GM21447 (cell line): ENCODE measurements at regions not wholly inside any gene's neighbourhood (a gene's known extent, or its start where the extent isn't known, plus 50 kb on each side); places are given as distances from the start of the nearest gene placed in this dataset.
"Not testable (repeated sequence)": the region's sequence is repeated elsewhere in the genome, so short reads cannot be mapped to it uniquely, and the experiment has no call there.

ENCODE experiments used
- ATAC-seq: cut with Tn5 transposase; IDR thresholded peaks from one replicate; pipeline ENCODE4 v1.9.1; 2021; ENCODE audit not compliant: unreplicated experiment

DNA sequence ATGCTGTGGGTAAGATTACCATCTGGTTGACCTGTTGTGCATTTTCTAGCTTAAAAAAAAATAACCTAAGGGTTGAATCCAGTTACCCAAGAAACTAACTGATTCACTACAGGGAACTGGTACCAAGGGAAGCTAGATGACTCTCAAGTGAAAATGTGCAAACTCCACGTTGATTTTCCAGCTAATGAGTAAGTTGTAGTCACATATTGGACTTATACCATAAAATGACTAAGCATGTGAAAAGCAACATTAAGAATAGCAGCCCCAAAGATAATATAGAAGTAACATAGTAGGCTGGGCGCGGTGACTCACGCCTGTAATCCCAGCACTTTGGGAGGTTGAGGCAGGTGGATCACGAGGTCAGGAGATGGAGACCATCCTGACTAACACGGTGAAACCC, 270.9 kb downstream of the SPRY1 start:
- ATAC-seq: no peak

DNA sequence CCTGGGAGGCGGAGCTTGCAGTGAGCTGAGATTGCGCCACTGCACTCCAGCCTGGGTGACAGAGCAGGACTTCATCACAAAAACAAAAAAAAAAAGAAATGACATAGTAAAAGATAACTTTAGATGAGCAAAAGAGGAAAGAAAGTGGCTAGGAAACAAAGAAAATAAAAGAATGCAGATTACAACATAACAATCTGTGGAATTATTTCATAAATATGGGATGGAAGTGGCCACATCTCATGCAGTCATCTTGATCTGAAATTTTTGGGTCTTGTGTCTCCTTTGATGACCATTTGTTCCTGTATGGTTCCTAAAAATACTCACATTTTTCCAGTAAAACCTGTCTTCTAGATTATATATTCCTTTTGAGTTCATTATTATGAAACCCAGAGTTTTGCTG, 271.4 kb downstream of the SPRY1 start:
- no peak for ATAC-seq

DNA sequence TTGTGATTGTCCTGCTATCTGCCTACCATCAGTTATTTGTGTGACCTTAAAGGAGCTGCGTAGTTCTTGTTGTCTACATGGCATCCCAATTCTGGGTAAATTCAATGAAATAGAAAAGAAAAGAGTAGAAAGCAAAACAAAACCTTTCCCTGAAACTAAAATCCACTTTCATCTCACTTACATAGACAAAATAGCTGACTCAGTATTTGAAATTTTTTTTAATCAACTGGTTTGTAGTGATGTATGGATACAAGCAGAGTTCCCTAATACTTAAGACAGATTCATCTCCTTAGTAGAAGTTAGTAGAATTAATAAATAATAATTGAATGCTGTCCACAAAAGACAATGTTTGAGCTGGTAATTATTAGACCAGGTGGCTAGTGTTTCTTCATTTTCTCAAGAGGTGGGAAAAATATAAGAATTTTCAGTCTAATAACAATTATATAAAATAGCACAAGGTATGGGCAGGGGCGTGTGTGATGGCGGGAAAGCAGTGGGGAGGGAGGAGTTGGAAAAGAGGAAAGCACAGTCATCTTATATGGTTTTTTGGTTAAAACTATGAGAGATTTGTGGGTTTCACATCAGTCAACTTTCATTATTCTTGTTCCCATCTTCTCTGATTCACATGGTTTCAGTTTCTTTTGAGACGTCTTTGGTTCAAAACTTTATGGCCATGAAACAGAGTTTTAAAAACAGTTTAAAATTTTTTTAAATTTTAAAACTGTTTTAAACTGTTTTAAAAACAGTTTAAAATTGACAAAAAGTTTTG, 275.2 kb downstream of the SPRY1 start:
- ATAC-seq: peak; percentile 98

DNA sequence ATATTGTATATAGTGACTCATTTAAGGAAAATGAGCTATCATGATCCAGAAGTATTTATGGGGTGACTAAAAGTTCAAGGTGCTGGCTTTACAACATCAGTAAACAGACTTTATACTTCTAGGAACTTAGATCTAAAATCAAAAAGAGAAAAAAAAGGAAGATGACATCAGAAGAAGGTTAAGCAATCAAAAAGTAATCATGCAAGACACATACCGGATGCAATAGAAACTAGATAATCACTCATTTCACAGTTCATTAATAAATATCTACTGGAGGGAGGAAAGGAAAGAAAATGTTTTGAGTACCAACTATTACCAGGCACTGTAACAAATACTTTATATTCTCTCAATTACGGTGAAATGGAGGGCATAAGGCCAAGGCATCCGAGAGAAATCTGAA, 276.4 kb downstream of the SPRY1 start:
- ATAC-seq: no peak

DNA sequence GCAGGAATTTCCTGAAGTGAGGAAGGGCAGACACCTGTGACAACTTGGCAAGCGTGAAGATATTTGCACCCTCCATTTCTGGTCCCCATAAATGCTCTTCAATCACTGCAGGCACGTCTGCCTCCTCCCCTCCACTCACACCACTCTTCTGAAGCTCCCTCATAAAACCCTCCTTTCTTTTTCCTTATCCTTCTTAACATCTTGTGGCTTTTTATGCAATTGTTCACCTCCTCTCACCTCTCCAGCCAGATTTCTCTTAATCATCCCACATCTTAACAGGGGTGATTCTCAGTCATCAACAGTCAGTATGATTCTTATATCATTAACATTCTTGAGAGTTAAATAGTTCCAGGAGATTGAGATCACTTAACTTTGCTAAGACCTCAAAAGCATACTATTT, 277.4 kb downstream of the SPRY1 start:
- no peak for ATAC-seq

DNA sequence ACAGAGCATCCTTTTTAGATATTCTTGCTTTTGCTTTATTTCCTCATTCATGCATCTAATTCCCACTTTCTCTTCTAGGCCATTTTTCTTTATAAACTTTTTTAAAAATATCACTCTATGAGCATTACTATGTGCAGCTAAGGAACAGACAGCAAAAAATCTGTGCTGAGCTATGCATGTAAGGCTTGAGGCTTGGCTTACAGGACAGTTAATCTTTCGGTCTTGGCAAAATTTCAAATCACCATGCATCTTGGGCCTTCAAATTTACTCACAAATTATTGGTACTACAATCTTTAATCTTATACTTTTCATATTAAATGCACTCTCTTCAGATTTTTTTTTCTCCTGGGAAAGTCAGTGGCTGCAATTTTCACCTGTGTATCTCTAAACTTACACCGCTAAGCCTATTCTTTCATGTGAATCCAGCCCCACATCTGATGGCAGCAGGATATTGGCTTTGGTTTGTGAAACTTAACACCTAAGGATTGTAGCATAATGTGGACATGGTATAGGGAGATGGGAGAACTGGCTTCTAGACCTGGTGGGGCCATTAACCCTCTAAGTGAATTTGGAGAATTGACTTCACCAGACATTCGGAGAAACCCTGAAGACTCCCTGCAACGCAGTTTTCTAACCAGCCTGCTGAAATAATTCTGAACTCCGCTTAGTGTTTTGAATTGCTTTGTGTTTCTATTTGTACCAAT, 278.3 kb downstream of the SPRY1 start:
- no peak for ATAC-seq

DNA sequence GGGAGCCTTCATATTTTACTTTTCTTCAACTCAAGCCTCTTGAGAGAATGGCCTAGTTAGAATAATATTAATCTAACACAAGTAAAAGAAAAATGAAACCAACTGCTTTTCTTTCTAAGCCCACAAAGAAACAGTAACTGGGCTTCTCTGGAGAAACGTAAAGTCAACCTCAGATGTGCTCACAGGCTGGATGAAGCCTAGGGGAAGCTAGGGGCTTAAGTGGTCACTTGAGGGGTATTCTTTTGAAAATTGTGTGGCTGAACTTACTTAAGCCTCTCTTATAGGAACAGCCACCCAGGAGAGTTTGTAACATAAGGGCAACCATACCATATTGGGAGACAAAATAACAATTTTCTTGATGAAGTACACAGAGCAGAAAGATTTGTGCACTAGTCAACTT, 279.0 kb downstream of the SPRY1 start:
- ATAC-seq: no peak

DNA sequence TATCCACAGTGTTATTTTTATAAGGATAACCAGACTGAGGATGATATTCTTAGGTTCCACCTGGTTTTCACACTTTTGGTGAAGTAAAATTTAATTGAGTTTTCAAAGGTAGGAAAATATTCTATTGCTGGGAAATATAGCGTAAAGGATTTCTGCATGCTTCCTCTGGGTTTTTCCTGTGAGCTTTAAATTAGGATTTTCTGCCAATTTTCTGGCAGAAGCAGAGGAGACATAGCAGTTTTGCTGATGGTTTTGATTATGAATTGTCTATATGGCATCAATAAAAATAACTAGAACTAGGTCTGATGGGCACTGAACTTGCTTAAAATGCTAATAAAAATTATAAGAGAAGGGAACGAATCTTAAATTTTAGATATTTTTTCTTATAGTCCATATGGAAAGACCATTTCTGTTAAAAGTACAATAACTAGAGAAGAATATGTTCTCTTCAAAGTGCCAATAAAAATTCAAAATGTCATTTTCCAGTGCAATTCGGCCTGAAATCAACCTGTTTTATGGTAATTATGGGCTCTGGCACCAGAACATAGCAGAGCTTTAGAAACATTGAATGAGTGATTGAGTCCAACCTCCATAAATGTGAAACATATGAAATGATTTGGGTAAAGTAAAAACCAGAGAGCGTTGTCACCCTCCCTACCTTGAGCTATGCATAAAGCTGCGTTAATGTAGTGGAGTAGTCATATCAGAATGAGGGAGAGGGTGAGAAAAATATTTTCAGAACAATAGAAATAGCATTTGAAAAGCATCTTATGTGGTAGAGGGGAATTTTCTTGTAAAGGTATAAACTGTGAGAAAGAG, 279.7 kb downstream of the SPRY1 start:
- ATAC-seq: no peak

DNA sequence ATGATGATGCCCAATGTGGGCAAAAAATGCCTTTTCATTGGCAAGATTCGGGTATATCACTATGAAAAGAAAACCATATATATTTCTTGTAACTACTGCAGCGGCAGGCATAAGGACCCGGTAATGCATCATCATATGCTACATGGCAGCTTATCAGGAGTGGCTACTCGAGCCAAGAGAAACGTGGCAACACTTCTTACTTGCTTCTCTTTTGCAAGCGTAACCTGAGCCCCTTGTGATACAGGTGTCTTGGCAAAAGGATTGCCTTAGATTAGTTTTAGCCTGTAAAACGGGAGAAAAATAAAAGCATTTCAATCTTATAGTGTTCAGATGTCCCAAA, 280.3 kb downstream of the SPRY1 start:
- no peak for ATAC-seq

DNA sequence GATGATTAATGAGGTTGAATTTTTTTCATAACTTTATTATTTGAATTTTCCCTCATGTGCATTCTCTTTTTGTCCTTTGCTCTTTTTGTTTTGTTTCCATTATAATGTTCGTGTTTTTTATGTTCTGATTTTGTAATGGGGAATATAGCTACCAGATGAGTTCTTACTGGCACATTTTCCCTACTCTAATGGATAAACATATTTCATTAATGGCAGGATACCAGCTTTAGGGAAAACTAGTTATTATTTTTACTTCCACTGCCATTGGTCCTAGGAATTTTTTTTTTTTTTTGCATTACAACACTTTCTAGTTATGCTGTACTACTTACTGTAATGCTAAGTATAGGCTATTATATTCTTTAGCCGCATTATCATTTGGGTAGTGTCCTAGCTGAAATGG, 286.3 kb downstream of the SPRY1 start:
- ATAC-seq: no peak

DNA sequence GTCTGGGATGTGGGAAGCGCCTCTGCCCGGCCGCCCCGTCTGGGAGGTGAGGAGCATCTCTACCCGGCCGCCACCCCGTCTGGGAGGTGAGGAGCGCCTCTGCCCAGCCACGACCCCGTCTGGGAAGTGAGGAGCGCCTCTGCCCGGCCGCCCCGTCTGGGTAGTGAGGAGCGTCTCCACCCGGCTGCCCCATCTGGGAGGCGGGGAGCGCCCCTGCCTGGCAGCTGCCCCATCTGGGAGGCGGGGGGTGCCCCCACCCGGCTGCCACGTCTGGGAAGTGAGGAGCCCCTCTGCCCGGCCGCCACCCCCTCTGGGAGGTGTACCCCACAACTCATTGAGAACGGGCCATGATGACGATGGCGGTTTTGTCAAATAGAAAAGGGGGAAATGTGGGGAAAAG, 288.3 kb downstream of the SPRY1 start:
- ATAC-seq: not testable (repeated sequence)

DNA sequence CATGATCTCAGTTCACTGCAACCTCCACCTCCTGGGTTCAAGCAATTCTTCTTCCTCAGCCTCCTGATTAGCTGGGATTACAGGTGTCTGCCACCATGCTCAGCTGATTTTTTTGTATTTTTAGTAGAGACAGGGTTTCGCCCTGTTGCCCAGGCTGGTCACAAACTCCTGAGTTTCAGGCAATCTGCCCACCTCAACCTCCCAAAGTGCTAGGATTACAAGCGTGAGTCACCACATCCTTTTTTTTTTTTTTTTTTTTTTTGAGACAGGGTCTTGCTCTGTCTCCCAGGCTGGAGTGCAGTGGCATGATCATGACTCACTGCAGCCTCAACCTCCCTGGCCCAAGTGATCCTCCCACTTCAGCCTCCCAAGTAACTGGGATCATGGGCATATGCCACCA, 298.9 kb downstream of the SPRY1 start:
- ATAC-seq: not testable (repeated sequence)

DNA sequence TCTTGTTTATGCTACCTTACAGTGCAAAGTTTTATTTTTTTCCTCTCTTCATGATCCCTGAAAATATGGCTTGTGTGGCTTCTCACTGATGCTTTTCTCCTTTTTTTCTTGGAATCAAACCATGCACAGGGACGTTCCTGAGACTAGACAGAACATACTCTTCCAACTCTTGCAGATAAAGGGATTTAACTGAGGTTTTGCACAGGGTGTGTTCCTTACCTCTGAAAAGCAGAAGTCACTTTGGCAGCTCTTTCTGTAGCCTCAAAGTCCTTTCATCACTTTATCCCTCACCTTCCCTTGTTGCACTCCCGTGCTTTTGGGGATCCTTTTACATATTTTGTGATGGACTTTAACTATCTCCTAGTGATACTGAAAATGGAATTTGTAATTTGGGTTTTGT, 300.1 kb downstream of the SPRY1 start:
- ATAC-seq: no peak

DNA sequence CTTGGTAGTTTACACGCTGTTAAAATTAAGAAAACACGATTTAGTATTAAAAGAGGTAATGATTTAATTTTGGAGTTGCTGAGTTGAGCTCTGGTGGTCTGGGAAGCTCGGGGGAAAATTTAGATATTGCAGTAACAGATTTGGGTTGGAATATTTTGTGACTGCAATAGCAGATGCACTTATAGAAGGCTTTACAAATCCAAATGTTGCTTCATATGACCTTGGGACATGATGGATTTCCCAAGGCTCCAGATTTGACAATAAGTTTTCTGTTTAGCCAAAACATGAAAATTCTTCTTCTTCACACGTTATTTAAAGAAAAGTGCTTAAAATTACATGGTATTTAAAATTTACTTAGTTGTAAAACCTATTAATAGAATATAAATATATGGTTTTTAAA, 302.0 kb downstream of the SPRY1 start:
- ATAC-seq: no peak

DNA sequence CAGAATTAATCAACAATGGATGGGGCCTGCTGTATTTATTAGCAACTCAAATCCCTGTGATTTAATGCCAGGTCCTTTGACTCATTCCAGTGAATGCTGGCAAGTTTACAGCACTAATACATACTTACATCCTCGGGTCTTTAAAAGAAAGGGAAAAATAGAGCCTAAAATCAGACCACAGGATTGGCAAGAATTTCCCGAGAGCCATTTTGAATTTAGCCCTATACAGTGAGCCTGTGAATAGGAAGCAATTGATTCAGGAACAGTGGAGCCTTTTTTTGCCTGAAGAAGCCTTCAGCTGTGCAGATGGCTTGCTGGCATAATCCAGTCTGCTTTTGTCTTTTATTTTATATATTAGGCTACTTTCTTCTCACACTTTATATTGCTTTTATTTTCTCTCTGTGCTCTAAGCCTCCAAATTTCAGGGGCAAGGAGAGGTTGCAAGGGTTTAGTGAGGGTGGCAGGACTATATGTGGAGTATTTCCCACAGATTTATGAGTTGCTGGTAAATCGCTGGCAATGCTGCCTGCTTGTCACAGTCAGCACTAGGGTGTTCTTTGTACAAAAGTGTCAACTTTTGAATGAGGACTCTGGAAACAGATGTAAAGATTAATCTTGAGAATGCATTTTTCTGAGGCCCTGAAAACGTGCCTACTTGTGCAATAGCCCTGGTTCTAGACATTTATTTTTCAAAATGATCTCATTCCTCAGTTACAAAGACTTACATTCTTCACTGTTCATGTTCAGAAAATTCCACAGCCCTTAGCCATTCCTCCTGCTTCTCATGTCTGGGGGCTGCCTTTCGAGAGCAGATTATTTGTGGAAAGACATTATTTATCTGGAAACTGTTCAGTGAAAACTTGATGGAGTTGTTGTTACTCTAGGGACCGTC, 303.5 kb downstream of the SPRY1 start:
- ATAC-seq: no peak

DNA sequence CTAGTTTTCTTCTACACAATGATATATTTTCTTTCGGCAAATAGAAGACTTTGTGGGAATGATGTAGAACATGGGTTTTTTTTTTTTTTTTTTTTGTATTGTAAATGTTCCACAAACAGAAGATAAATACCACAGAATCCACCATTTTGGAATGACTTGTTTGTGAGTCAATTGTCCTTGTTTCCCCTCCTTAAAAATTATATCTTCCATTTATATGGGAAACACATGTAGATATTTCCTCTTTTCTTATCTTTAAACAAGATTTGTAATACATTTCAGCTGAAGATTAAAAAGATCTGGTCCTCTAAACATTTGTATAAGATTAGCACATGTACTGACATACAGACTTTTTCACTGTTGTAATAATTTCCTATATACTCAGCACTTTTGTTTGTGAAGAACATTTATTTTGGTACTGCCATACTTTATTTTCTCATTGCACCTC, 304.6 kb downstream of the SPRY1 start:
- ATAC-seq: no peak

DNA sequence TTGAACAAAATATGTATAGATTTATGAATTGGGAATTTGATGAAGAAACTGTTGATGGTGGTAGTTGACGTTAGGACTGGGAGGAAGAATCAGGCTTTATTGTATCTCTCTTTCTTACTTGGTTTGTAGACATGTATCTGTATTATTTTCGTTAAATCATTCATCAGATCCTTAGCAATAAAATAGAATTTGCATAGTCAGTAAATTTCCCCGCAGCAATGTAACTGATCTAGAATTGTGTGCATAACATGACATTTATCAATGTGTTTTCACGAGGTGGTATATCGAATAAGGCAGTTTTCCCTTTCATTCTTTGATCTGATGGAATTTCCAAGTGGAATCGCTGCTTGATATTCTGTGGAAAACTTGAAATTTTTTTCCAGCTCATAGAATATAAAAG, 308.8 kb downstream of the SPRY1 start:
- ATAC-seq: no peak

DNA sequence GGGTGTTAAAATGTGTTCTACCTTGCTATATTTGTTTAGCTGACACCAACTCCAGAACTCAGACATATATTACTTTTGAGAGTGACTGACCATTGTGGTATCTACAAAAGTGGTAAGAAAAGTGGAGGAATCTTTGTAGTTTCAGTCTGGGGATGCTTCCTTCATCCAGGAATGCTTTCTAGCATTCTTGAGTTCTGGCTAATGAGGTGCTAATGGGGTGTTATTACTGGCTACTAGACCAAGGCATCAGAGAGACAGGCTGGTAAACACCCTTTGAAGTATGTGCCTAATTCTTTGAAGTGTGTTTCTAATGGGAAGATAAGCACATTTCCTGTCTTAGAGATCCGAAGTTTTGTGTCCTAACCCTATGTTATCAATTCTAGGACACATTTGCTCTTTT, 310.4 kb downstream of the SPRY1 start:
- ATAC-seq: no peak

DNA sequence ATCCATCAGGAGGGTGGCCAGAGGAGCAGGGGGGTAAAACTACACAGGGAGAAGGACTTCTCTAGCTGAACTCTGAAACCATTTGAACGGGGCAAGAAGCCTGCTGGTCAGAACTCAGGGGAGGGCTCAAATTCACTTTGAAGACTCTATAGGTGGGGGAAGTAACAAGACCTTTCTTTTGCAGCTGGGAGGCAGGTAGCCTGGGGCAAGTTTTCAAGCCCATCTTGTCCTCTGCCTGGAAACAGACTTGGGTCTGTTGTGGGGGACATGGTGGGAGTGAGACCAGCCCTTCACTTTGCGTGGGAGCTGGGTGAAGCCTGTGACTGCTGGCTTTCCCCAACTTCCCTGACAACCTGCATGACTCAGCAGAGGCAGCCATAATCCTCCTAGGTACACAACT, 312.3 kb downstream of the SPRY1 start:
- ATAC-seq: no peak

DNA sequence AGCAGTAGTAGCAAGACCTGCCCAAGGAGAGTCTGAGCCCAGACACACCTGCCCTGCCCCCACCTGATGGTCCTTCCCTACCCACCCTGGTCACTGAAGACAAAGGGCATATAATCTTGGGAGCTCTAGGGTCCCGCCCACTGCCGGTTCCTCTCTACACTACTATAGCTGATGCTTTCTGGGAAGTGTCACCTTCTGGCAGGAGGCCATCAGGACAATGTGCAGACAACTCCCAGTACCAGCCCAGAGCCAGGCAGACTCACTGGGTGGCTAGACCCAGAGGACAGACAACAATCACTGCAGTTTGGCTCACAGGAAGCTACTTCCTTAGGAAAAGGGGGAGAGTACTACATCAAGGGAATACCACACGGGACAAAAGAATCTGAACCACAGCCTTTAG, 312.7 kb downstream of the SPRY1 start:
- ATAC-seq: no peak

DNA sequence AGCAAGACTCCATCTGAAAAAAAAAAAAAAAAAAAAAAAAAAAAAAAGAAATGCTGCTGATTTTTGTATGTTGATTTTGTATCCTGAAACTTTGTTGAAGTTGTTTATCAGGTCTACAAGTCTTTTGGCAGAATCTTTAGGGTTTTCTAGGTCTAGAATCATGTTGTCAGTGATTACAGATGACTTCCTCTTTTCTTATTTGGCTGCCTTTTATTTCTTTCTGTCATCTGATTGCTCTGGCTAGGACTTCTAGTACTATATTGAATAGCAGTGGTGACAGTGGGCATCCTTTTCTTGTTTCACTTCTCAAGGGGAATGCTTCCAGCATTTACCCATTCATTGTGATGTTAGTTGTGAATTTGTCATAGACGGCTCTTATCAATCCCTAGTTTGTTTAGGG, 334.4 kb downstream of the SPRY1 start:
- no peak for ATAC-seq
